HEK293 (cell line): ENCODE measurements at regions not wholly inside any gene's neighbourhood (a gene's known extent, or its start where the extent isn't known, plus 50 kb on each side); places are given as distances from the start of the nearest gene placed in this dataset.

ENCODE experiments used
- GLI4 ChIP-seq: fragments of 450-650 bp; formaldehyde crosslinking; IDR thresholded peaks from 2 replicates; pipeline ENCODE4 v1.5.1; 2016; ENCODE audit warnings: missing biosample characterization, missing genetic modification characterization
- ZNF184 ChIP-seq: fragments of 450-650 bp; IDR thresholded peaks from 2 replicates; pipeline ENCODE4 v1.5.1; 2018; ENCODE audit warnings: missing biosample characterization, mild to moderate bottlenecking, missing genetic modification characterization
- ZNF24 ChIP-seq: fragments of 450-650 bp; formaldehyde crosslinking; IDR thresholded peaks from 2 replicates; pipeline ENCODE4 v1.5.1; 2016; ENCODE audit warnings: missing biosample characterization, missing genetic modification characterization
- ZNF544 ChIP-seq: fragments of 450-650 bp; formaldehyde crosslinking; IDR thresholded peaks from 2 replicates; pipeline ENCODE4 v1.5.0; 2017; ENCODE audit warnings: missing biosample characterization, missing genetic modification characterization
- ZNF670 ChIP-seq: fragments of 450-650 bp; formaldehyde crosslinking; IDR thresholded peaks from 2 replicates; pipeline ENCODE4 v1.5.1; 2016; ENCODE audit warnings: missing biosample characterization, missing genetic modification characterization, low read depth

GRCh38 chr2:167504695-167505094 lies 616.4 kb downstream of the XIRP2 start:
- no peak for TF ChIP-seq ZNF670 (tag by site-specific recombination)
- TF ChIP-seq ZNF544 (tag by site-specific recombination): no peak
- no peak for TF ChIP-seq GLI4 (tag by site-specific recombination)
- TF ChIP-seq ZNF24 (tag by site-specific recombination): no peak
- no peak for TF ChIP-seq ZNF184 (tag by site-specific recombination)
